ENCODE measurements at regions not wholly inside any gene's neighbourhood (a gene's known extent, or its start where the extent isn't known, plus 50 kb on each side); places are given as distances from the start of the nearest gene placed in this dataset.
A peak's percentile ranks its signal among the peaks of the same experiment; 100 is the strongest.

- H3K9ac ChIP-seq (replicated peaks; ENCODE audit: extremely low read depth, insufficient read depth, low read length): no peak overlapping the region
- H3K79me2 ChIP-seq (ENCODE audit: control insufficient read depth, insufficient read depth, low read length): no peaks in the 10 kb centered on the region
- no peak overlapping the region for H3K4me3 ChIP-seq (replicated peaks in 1 of 3; ENCODE audit: insufficient read depth in 1 of 3, low read depth in 1 of 3, low read length in 3 of 3)
- no peaks in the 10 kb centered on the region for H3K9me1 ChIP-seq (replicated peaks; ENCODE audit: control insufficient read depth, extremely low read depth, insufficient read depth, low read length)
- TF ChIP-seq POLR2A (IDR thresholded peaks at IDR 0.05; ENCODE audit: low read depth, low read length) (no peak), JUN (IDR thresholded peaks at IDR 0.05; ENCODE audit: borderline replicate concordance, insufficient read depth, insufficient read length, low read depth) (no peak), MYC (IDR thresholded peaks at IDR 0.05; ENCODE audit: low read depth, low read length) (no peak), GATA2 (IDR thresholded peaks at IDR 0.05; ENCODE audit: insufficient read depth, insufficient read length, low read depth, low read length) (no peak), MAX (IDR thresholded peaks at IDR 0.05; ENCODE audit: insufficient read depth, insufficient read length) (no peak), POLR2AphosphoS5 (IDR thresholded peaks at IDR 0.05; ENCODE audit: insufficient read depth, low read depth, low read length) (no peak), FOS (IDR thresholded peaks at IDR 0.05; ENCODE audit: borderline replicate concordance, insufficient read depth, low read length) (no peak), EZH2 (IDR thresholded peaks at IDR 0.05; ENCODE audit: borderline replicate concordance, low read depth, low read length, severe bottlenecking) (no peak)
- TF ChIP-seq, protein P1, sequence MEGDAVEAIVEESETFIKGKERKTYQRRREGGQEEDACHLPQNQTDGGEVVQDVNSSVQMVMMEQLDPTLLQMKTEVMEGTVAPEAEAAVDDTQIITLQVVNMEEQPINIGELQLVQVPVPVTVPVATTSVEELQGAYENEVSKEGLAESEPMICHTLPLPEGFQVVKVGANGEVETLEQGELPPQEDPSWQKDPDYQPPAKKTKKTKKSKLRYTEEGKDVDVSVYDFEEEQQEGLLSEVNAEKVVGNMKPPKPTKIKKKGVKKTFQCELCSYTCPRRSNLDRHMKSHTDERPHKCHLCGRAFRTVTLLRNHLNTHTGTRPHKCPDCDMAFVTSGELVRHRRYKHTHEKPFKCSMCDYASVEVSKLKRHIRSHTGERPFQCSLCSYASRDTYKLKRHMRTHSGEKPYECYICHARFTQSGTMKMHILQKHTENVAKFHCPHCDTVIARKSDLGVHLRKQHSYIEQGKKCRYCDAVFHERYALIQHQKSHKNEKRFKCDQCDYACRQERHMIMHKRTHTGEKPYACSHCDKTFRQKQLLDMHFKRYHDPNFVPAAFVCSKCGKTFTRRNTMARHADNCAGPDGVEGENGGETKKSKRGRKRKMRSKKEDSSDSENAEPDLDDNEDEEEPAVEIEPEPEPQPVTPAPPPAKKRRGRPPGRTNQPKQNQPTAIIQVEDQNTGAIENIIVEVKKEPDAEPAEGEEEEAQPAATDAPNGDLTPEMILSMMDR (IDR thresholded peaks at IDR 0.05; ENCODE audit: extremely low read depth in 1 of 2, insufficient read depth in 1 of 2, low read depth in 1 of 2, low read length in 2 of 2): no peak
- CTCF ChIA-PET: no interaction called here
- peak; percentile 40 for DNase-seq (ENCODE audit: low read depth, low spot score)
- H4K20me1 ChIP-seq (replicated peaks; ENCODE audit: control insufficient read depth, extremely low read depth, insufficient read depth, low read length): no peaks in the 10 kb centered on the region
- no TSS peak for BruUV-seq (replicated peaks)
- H3K9me3 ChIP-seq (replicated peaks; ENCODE audit: control insufficient read depth, insufficient read depth, low read length): no peaks in the 10 kb centered on the region
- no peak overlapping the region for H3K4me2 ChIP-seq (ENCODE audit: insufficient read depth, low read length)
- no peaks in the 10 kb centered on the region for H3K36me3 ChIP-seq (ENCODE audit: control insufficient read depth in 2 of 2, extremely low read depth in 1 of 2, insufficient read depth in 2 of 2, low read length in 2 of 2)
- peaks cover 11 to 20% of the 10 kb centered on the region in 2 experiments for H3K27me3 ChIP-seq (ENCODE audit: control insufficient read depth in 2 of 2, insufficient read depth in 2 of 2, low read length in 2 of 2)
- POLR2A ChIA-PET: no interaction called here
- dilution Hi-C loops (cut with MboI; ENCODE audit: extremely low pct_ligation_motif_present, low sequenced_read_pairs): no loop called here
- H3K27ac ChIP-seq (ENCODE audit: insufficient read depth, low read depth, low read length): no peak overlapping the region
- no peak for FAIRE-seq
- intact Hi-C loops (cut with micrococcal nuclease): no loop called here
- H2AFZ ChIP-seq (ENCODE audit: low read depth, low read length): no peak overlapping the region
- H3K4me1 ChIP-seq (ENCODE audit: control insufficient read depth, extremely low read depth, insufficient read depth, low read length): no peaks in the 10 kb centered on the region
Measured at GRCh38 chr12:24020397-24021163, 71.1 kb upstream of the SOX5 start.
